GM19238 (cell line): ENCODE measurements at regions not wholly inside any gene's neighbourhood (a gene's known extent, or its start where the extent isn't known, plus 50 kb on each side); places are given as distances from the start of the nearest gene placed in this dataset.
"Not testable (repeated sequence)": the region's sequence is repeated elsewhere in the genome, so short reads cannot be mapped to it uniquely, and the experiment has no call there.

Source experiments
- DNase-seq: peaks from one replicate; pipeline ENCODE4 v3.0.0; 2011; ENCODE audit warnings: low spot score; ENCODE audit not compliant: insufficient read length

GRCh38 chr9:21533597-21533996 lies 51.5 kb upstream of the IFNE start:
- no peak for DNase-seq

GRCh38 chr9:21535396-21535795 lies 53.3 kb upstream of the IFNE start:
- no peak for DNase-seq

GRCh38 chr9:21542787-21543186 lies 60.7 kb upstream of the IFNE start:
- DNase-seq, result no peak

- no peak for DNase-seq
Observed at GRCh38 chr9:21543187-21543586, 61.1 kb upstream of the IFNE start.

- not testable (repeated sequence) for DNase-seq
Observed at GRCh38 chr9:21543816-21544215, 61.7 kb upstream of the IFNE start.

- no peak for DNase-seq
Observed at GRCh38 chr9:21546949-21547348, 64.8 kb upstream of the IFNE start.

- DNase-seq, result no peak
Observed at GRCh38 chr9:21549251-21549765, 67.2 kb upstream of the IFNE start.

- DNase-seq, result no peak
Observed at GRCh38 chr9:21549890-21550289, 67.8 kb upstream of the IFNE start.

GRCh38 chr9:21550392-21550791 lies 68.3 kb upstream of the IFNE start:
- no peak for DNase-seq

- no peak for DNase-seq
Observed at GRCh38 chr9:21551401-21551800, 69.3 kb upstream of the IFNE start.

GRCh38 chr9:21552244-21553170 lies 70.4 kb upstream of the IFNE start:
- DNase-seq, result no peak

- no peak for DNase-seq
Observed at GRCh38 chr9:21553441-21553840, 71.3 kb upstream of the IFNE start.

GRCh38 chr9:21554813-21555212 lies 72.7 kb upstream of the IFNE start:
- no peak for DNase-seq

GRCh38 chr9:21555911-21556310 lies 73.8 kb upstream of the IFNE start:
- DNase-seq, result no peak

- no peak for DNase-seq
Observed at GRCh38 chr9:21556581-21557427, 74.7 kb upstream of the IFNE start.

GRCh38 chr9:21557428-21557768 lies 75.3 kb upstream of the IFNE start:
- no peak for DNase-seq

GRCh38 chr9:21558079-21558478 lies 76.0 kb upstream of the IFNE start:
- DNase-seq, result no peak

GRCh38 chr9:21558615-21559401 lies 76.7 kb upstream of the IFNE start:
- no peak for DNase-seq

- DNase-seq, result peak; percentile 30
Observed at GRCh38 chr9:21559402-21560280, 77.5 kb upstream of the IFNE start.

- no peak for DNase-seq
Observed at GRCh38 chr9:21560281-21560745, 78.2 kb upstream of the IFNE start.
